K562 (cell line): ENCODE measurements at regions not wholly inside any gene's neighbourhood (a gene's known extent, or its start where the extent isn't known, plus 50 kb on each side); places are given as distances from the start of the nearest gene placed in this dataset.

Experiments used
- ATAC-seq: fragments of 200-7000 bp; cut with Tn5 transposase; 3 replicates; pipeline ENCODE4 v1.9.1; 2020; ENCODE audit warnings: moderate library complexity
- BruUV-seq: library from RNA; stranded (reverse); fragments of 400-500 nt; replicated peaks from 2 replicates; lab custom pipeline; 2021; lab: Mats Ljungman, UMichigan
- CTCF ChIA-PET: fragments of 300-600 bp; formaldehyde crosslinking; extraction: SDS; loops from one replicate; lab custom pipeline; 2021; ENCODE audit warnings: low intra/inter-chr PET ratio; lab: Yijun Ruan, JAX
- POLR2A ChIA-PET: fragments of 300-600, 350-650 bp; sonication (Branson Sonifier 250); formaldehyde crosslinking; extraction: SDS; loops from one replicate; lab custom pipeline; 2021; ENCODE audit warnings: antibody characterized with exemption, inconsistent platforms; lab: Yijun Ruan, JAX
- DNase-seq, 4 experiments: peaks; one replicate each; pipeline versions ENCODE4 v3.0.0 to v3.0.0-alpha.2; 2011 to 2018; ENCODE audit warnings: low spot score in 3 of 4, mixed read lengths in 3 of 4; ENCODE audit errors: extremely low read depth in 1 of 4
- FAIRE-seq: peaks from 2 replicates; lab custom pipeline; 2011; peaks lifted over from hg19 to GRCh38; lab: Jason Lieb, UNC
- H2AFZ ChIP-seq: 2 replicates; pipeline ENCODE4 v1.6.0; 2011; ENCODE audit warnings: low read depth, low read length, control low read depth, inconsistent platforms
- H3K27ac ChIP-seq: fragments of 200-600 bp; 3 replicates; pipeline ENCODE4 v1.8.0; 2011; ENCODE audit warnings: low read depth, mild to moderate bottlenecking, control low read depth, inconsistent platforms, low read length, moderate library complexity, mixed read lengths; ENCODE audit errors: extremely low read depth
- H3K27me3 ChIP-seq, 2 experiments: fragments of 300-600 bp in 1 of 2; 2 replicates in 1 of 2; 3 replicates in 1 of 2; pipeline versions ENCODE4 v1.6.0 to v1.8.0; 2011; ENCODE audit warnings: inconsistent platforms in 2 of 2, low read length in 2 of 2, mild to moderate bottlenecking in 1 of 2, mixed read lengths in 1 of 2, moderate library complexity in 1 of 2; ENCODE audit not compliant: control insufficient read depth in 2 of 2, insufficient read depth in 2 of 2
- H3K36me3 ChIP-seq: fragments of 300-600 bp; 3 replicates; pipeline ENCODE4 v1.8.0; 2011; ENCODE audit warnings: mild to moderate bottlenecking, low read length, inconsistent platforms; ENCODE audit not compliant: control insufficient read depth, insufficient read depth
- H3K4me1 ChIP-seq, 2 experiments: fragments of 200-600 bp in 1 of 2; replicated peaks in 1 of 2; 2 replicates in 1 of 2; 3 replicates in 1 of 2; pipeline versions ENCODE4 v1.5.1 to v1.8.0; 2011; ENCODE audit warnings: inconsistent platforms in 2 of 2, low read length in 2 of 2, mild to moderate bottlenecking in 1 of 2, mixed read lengths in 1 of 2, moderate library complexity in 1 of 2; ENCODE audit not compliant: control insufficient read depth in 2 of 2, insufficient read depth in 2 of 2
- H3K4me2 ChIP-seq: 2 replicates; pipeline ENCODE4 v1.6.1; 2011; ENCODE audit warnings: low read length, control low read depth, inconsistent platforms, mixed read lengths; ENCODE audit not compliant: insufficient read depth
- H3K4me3 ChIP-seq: fragments of 200-600 bp; sonication (generic), shearing (Covaris generic); 2 replicates; pipeline ENCODE4 v1.5.1; 2016; ENCODE audit warnings: control low read depth, inconsistent platforms
- H3K79me2 ChIP-seq: fragments of 200-600 bp; 3 replicates; pipeline ENCODE4 v1.8.0; 2011; ENCODE audit warnings: low read length, inconsistent platforms; ENCODE audit not compliant: control insufficient read depth, insufficient read depth
- H3K9ac ChIP-seq, 2 experiments: 2 replicates each; pipeline versions ENCODE4 v1.6.0 to v1.6.1; 2011; ENCODE audit warnings: low read depth in 2 of 2, low read length in 2 of 2, control low read depth in 1 of 2, inconsistent platforms in 1 of 2, mild to moderate bottlenecking in 1 of 2, mixed read lengths in 1 of 2; ENCODE audit not compliant: insufficient read depth in 1 of 2
- H3K9me1 ChIP-seq: one replicate; pipeline ENCODE4 v1.6.0; 2011; ENCODE audit warnings: inconsistent platforms, mild to moderate bottlenecking, low read length, moderate library complexity; ENCODE audit not compliant: control insufficient read depth, insufficient read depth
- H3K9me3 ChIP-seq: replicated peaks from 2 replicates; pipeline ENCODE4 v1.5.1; 2011; ENCODE audit warnings: low read depth, low read length, inconsistent platforms; ENCODE audit not compliant: control insufficient read depth, insufficient read depth
- H4K20me1 ChIP-seq: replicated peaks from 2 replicates; pipeline ENCODE4 v1.6.1; 2011; ENCODE audit warnings: low read length, inconsistent platforms, mixed read lengths; ENCODE audit not compliant: control insufficient read depth, insufficient read depth
- BACH1 ChIP-seq: fragments of 200-800 bp; sonication (Bioruptor generic); IDR thresholded peaks from 2 replicates; pipeline ENCODE4 v1.6.1; 2016; ENCODE audit warnings: missing genetic modification characterization, missing compliant biosample characterization
- DIDO1 ChIP-seq: fragments of 450-650 bp; IDR thresholded peaks from 2 replicates; pipeline ENCODE4 v1.6.1; 2016; ENCODE audit warnings: low read depth, missing biosample characterization, missing genetic modification characterization
- EGR1 ChIP-seq: fragments of 450-650 bp; conservative IDR thresholded peaks from 2 replicates; pipeline ENCODE4 v1.6.1; 2017; ENCODE audit warnings: mild to moderate bottlenecking
- EP300 ChIP-seq: IDR thresholded peaks from 2 replicates; pipeline ENCODE4 v1.6.1; 2012; ENCODE audit warnings: low read length, improper control_type of control experiment
- HDAC3 ChIP-seq: fragments of 450-650 bp; IDR thresholded peaks from 2 replicates; pipeline ENCODE4 v1.6.1; 2018; ENCODE audit warnings: borderline replicate concordance, mild to moderate bottlenecking, moderate library complexity; ENCODE audit not compliant: partially characterized antibody
- NR4A1 ChIP-seq, 2 experiments: fragments of 250-450 bp in 1 of 2; fragments of 450-650 bp in 1 of 2; sonication (Bioruptor Pico) in 1 of 2; IDR thresholded peaks; 2 replicates each; pipeline versions ENCODE4 v1.4.0 to v1.6.1; 2016 to 2020; ENCODE audit warnings: mild to moderate bottlenecking in 2 of 2, missing compliant biosample characterization in 1 of 2, missing genetic modification characterization in 1 of 2, moderate library complexity in 1 of 2
- PHF21A ChIP-seq: fragments of 450-650 bp; IDR thresholded peaks from 2 replicates; pipeline ENCODE4 v1.6.1; 2017; ENCODE audit warnings: low read depth, borderline replicate concordance
- SIN3B ChIP-seq: fragments of 450-650 bp; IDR thresholded peaks from 2 replicates; pipeline ENCODE4 v1.6.1; 2017; ENCODE audit warnings: low read depth, mild to moderate bottlenecking, moderate library complexity
- TGIF2 ChIP-seq: sonication (generic); formaldehyde crosslinking; IDR thresholded peaks from 2 replicates; pipeline ENCODE4 v1.8.1; 2022; ENCODE audit warnings: mild to moderate bottlenecking, missing genetic modification reagents, moderate library complexity
- TRIM28 ChIP-seq: fragments of 450-650 bp; IDR thresholded peaks from 2 replicates; pipeline ENCODE4 v1.6.1; 2017
- ZNF124 ChIP-seq: sonication (generic); formaldehyde crosslinking; IDR thresholded peaks from 2 replicates; pipeline ENCODE4 v1.8.1; 2022; ENCODE audit warnings: missing genetic modification reagents
- ZNF133 ChIP-seq: fragments of 250-450 bp; sonication (Bioruptor Pico); IDR thresholded peaks from 2 replicates; pipeline ENCODE4 v1.4.0; 2020; ENCODE audit warnings: mild to moderate bottlenecking
- ZNF24 ChIP-seq: fragments of 450-650 bp; IDR thresholded peaks from 2 replicates; pipeline ENCODE4 v1.6.1; 2016
- ZNF507 ChIP-seq: conservative IDR thresholded peaks from 2 replicates; pipeline ENCODE4 v1.6.1; 2017; ENCODE audit warnings: missing genetic modification characterization, missing compliant biosample characterization
- WGBS: fragments of 100-300 bp; shearing (Covaris generic); methylation state at CpG from one replicate; pipeline ENCODE4 v1.1.6; 2016; ENCODE audit warnings: low coverage, mixed read lengths; ENCODE audit not compliant: insufficient coverage; ENCODE audit errors: missing lambda C conversion rate; 5-methylcytosine and 5-hydroxymethylcytosine counted together
- in situ Hi-C: fragments of 300-500 bp; cut with MboI; formaldehyde crosslinking; loops from 4 replicates; pipeline ENCODE4 v1.15.0; 2018; ENCODE audit warnings: inconsistent platforms, mixed read lengths
- intact Hi-C: fragments of 100-400 bp; cut with micrococcal nuclease; formaldehyde crosslinking; loops from 2 replicates; pipeline ENCODE4 v1.14.2; 2022
- TF ChIP-seq, protein P1 (sequence below): fragments of 450-650 bp; formaldehyde crosslinking; IDR thresholded peaks from 2 replicates; pipeline ENCODE4 v1.4.0; 2022; ENCODE audit warnings: mild to moderate bottlenecking, moderate library complexity
- TF ChIP-seq, protein P2 (sequence below): sonication (generic); formaldehyde crosslinking; IDR thresholded peaks from 2 replicates; pipeline ENCODE4 v1.8.1; 2023; ENCODE audit warnings: missing genetic modification reagents, mild to moderate bottlenecking, borderline replicate concordance
- TF ChIP-seq, protein P3 (sequence below): conservative IDR thresholded peaks from 2 replicates; pipeline ENCODE4 v1.6.1; 2011; ENCODE audit warnings: low read depth, mild to moderate bottlenecking, low read length; ENCODE audit not compliant: control insufficient read depth

DNA sequence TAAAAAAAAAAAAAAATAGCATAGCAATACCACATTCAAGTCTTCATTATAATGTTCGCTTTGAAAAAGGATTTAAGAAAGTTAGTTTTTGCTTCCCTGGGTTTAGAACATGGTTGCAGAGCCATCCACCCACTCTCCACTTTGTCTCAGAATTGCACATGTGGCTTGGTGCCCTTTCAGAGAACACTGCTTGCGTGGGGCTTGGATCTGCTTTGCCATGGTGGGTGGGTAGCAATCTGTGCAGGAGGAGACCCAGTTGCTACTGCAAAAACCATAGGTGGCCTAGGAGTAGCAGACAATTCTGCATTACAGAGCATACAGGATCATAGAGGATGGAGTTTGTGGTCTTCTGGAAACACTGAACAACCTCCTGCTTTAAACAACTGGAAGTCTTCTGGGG is 421.4 kb upstream of the CELF2 start (continued):
- TF ChIP-seq, protein P1, sequence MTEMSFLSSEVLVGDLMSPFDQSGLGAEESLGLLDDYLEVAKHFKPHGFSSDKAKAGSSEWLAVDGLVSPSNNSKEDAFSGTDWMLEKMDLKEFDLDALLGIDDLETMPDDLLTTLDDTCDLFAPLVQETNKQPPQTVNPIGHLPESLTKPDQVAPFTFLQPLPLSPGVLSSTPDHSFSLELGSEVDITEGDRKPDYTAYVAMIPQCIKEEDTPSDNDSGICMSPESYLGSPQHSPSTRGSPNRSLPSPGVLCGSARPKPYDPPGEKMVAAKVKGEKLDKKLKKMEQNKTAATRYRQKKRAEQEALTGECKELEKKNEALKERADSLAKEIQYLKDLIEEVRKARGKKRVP (CRISPR knock-in tag), result no peak
- TF ChIP-seq TGIF2 (CRISPR knock-in tag), result no peak
- TF ChIP-seq, all 486 proteins: peak for 0

DNA sequence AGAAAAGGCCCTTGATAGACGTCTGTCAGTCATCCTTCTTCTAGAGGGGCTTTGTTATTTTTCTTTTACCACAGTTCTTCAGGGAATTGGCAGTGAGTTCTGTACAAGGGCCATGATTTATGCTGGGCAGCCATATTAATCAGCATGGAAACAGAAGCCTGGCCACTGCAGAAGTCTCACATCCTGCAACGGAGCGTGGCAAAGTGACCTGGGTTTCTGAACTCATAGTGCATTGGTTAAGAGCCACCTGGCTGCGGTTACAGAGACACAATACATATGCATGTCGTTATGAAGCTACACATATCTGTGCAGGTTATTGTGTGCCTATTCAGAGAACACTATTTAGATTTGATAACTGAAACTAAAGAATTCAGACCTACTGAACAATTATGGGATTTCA is 419.4 kb upstream of the CELF2 start:
- 3% methylated on average over 5 of the region's 5 CpGs for WGBS
- FAIRE-seq, result no peak
- Histone ChIP-seq H3K9me3 (no peaks in the 10 kb centered on the region; the same call in 1 of the 2 replicates), H2AFZ (no peak overlapping the region), H3K36me3 (no peaks in the 10 kb centered on the region), H3K27ac (no peak overlapping the region), H3K4me1 (no peaks in the 10 kb centered on the region), H3K4me3 (no peak overlapping the region), H3K27me3 (no peaks in the 10 kb centered on the region), H3K4me2 (no peak overlapping the region), H3K9ac (no peak overlapping the region), H3K79me2 (no peaks in the 10 kb centered on the region), H3K9me1 (no peaks in the 10 kb centered on the region), H4K20me1 (no peaks in the 10 kb centered on the region)
- in situ Hi-C loops (no loop called here), intact Hi-C loops (no loop called here)
- no peak for DNase-seq
- CTCF ChIA-PET, result no interaction called here
- no TSS peak for BruUV-seq
- POLR2A ChIA-PET, result no interaction called here
- no peak for ATAC-seq
- TF ChIP-seq ZNF133, result no peak
- no peak for TF ChIP-seq NR4A1 (CRISPR knock-in tag; IDR thresholded peaks at IDR 0.05)
- TF ChIP-seq NR4A1 (tag; IDR thresholded peaks at IDR 0.05), result no peak
- no peak for TF ChIP-seq BACH1 (tag)
- no peak for TF ChIP-seq ZNF507 (tag)
- TF ChIP-seq DIDO1 (tag), result no peak
- TF ChIP-seq ZNF24, result no peak
- TF ChIP-seq TRIM28, result no peak
- no peak for TF ChIP-seq PHF21A
- TF ChIP-seq EGR1, result no peak
- no peak for TF ChIP-seq HDAC3
- no peak for TF ChIP-seq ZNF124 (CRISPR knock-in tag)
- TF ChIP-seq, protein P2, sequence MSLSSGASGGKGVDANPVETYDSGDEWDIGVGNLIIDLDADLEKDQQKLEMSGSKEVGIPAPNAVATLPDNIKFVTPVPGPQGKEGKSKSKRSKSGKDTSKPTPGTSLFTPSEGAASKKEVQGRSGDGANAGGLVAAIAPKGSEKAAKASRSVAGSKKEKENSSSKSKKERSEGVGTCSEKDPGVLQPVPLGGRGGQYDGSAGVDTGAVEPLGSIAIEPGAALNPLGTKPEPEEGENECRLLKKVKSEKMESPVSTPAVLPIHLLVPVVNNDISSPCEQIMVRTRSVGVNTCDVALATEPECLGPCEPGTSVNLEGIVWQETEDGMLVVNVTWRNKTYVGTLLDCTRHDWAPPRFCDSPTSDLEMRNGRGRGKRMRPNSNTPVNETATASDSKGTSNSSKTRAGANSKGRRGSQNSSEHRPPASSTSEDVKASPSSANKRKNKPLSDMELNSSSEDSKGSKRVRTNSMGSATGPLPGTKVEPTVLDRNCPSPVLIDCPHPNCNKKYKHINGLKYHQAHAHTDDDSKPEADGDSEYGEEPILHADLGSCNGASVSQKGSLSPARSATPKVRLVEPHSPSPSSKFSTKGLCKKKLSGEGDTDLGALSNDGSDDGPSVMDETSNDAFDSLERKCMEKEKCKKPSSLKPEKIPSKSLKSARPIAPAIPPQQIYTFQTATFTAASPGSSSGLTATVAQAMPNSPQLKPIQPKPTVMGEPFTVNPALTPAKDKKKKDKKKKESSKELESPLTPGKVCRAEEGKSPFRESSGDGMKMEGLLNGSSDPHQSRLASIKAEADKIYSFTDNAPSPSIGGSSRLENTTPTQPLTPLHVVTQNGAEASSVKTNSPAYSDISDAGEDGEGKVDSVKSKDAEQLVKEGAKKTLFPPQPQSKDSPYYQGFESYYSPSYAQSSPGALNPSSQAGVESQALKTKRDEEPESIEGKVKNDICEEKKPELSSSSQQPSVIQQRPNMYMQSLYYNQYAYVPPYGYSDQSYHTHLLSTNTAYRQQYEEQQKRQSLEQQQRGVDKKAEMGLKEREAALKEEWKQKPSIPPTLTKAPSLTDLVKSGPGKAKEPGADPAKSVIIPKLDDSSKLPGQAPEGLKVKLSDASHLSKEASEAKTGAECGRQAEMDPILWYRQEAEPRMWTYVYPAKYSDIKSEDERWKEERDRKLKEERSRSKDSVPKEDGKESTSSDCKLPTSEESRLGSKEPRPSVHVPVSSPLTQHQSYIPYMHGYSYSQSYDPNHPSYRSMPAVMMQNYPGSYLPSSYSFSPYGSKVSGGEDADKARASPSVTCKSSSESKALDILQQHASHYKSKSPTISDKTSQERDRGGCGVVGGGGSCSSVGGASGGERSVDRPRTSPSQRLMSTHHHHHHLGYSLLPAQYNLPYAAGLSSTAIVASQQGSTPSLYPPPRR, result no peak
- TF ChIP-seq, protein P3, sequence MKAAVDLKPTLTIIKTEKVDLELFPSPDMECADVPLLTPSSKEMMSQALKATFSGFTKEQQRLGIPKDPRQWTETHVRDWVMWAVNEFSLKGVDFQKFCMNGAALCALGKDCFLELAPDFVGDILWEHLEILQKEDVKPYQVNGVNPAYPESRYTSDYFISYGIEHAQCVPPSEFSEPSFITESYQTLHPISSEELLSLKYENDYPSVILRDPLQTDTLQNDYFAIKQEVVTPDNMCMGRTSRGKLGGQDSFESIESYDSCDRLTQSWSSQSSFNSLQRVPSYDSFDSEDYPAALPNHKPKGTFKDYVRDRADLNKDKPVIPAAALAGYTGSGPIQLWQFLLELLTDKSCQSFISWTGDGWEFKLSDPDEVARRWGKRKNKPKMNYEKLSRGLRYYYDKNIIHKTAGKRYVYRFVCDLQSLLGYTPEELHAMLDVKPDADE, result no peak
- TF ChIP-seq EP300, result no peak
- TF ChIP-seq SIN3B, result no peak
